Lung (tissue), 11 donors: ENCODE measurements at regions not wholly inside any gene's neighbourhood (a gene's known extent, or its start where the extent isn't known, plus 50 kb on each side); places are given as distances from the start of the nearest gene placed in this dataset.

Experiments used
- ATAC-seq: fragments of 200-7000 bp; cut with Tn5 transposase; one replicate; pipeline ENCODE4 v1.9.1; 2020; ENCODE audit warnings: moderate number of reproducible peaks; ENCODE audit not compliant: insufficient read depth, low FRiP score
- DNase-seq, 3 donors: peaks; one replicate each; pipeline ENCODE4 v3.0.0-alpha.2; 2013 to 2017
- H3K27ac ChIP-seq, 2 donors: one replicate each; pipeline ENCODE4 v1.5.1; 2013; ENCODE audit warnings: mild to moderate bottlenecking in 2 of 2, moderate library complexity in 2 of 2, control low read depth in 1 of 2, inconsistent platforms in 1 of 2, low read depth in 1 of 2, low read length in 1 of 2
- H3K27me3 ChIP-seq, 3 donors: one replicate each; pipeline ENCODE4 v1.5.1; 2013; ENCODE audit warnings: low read length in 2 of 3; ENCODE audit not compliant: control insufficient read depth in 3 of 3, insufficient read depth in 3 of 3
- H3K36me3 ChIP-seq, 4 donors: one replicate each; pipeline ENCODE4 v1.5.1; 2013; ENCODE audit warnings: low read length in 4 of 4, mild to moderate bottlenecking in 1 of 4, moderate library complexity in 1 of 4; ENCODE audit not compliant: control insufficient read depth in 4 of 4, insufficient read depth in 4 of 4
- H3K4me1 ChIP-seq, 5 donors: one replicate each; pipeline ENCODE4 v1.5.1; 2013; ENCODE audit warnings: low read length in 5 of 5, mild to moderate bottlenecking in 2 of 5, moderate library complexity in 1 of 5; ENCODE audit not compliant: control insufficient read depth in 5 of 5, insufficient read depth in 5 of 5
- H3K4me3 ChIP-seq: one replicate; pipeline ENCODE4 v1.5.1; 2013; ENCODE audit warnings: mild to moderate bottlenecking, control low read depth, moderate library complexity
- H3K9ac ChIP-seq, 2 donors: one replicate each; pipeline ENCODE4 v1.5.1; 2013; ENCODE audit warnings: low read length in 2 of 2, control low read depth in 1 of 2; ENCODE audit not compliant: insufficient read depth in 1 of 2
- H3K9me3 ChIP-seq, 4 donors: one replicate each; pipeline ENCODE4 v1.5.1; 2013; ENCODE audit warnings: low read length in 3 of 4, mild to moderate bottlenecking in 1 of 4, moderate library complexity in 1 of 4; ENCODE audit not compliant: control insufficient read depth in 4 of 4, insufficient read depth in 3 of 4
- WGBS, 2 donors: extraction: QIAGEN DNeasy Blood & Tissue Kit; methylation state at CpG; one replicate each; pipeline ENCODE4 v1.1.7; 2013; 5-methylcytosine and 5-hydroxymethylcytosine counted together
- TF ChIP-seq, protein P1 (sequence below): IDR thresholded peaks from 2 replicates; pipeline ENCODE4 v1.5.1; 2012; ENCODE audit warnings: mild to moderate bottlenecking; ENCODE audit errors: control extremely low read depth, extremely low read depth
- donor health status: control.
- donor health status: control.
- donor health status: Bipolar disorder and iron deficiency.
- donor health status: healthy.
- donor health status: DM: yes; HTN: yes; CAD: no.

DNA sequence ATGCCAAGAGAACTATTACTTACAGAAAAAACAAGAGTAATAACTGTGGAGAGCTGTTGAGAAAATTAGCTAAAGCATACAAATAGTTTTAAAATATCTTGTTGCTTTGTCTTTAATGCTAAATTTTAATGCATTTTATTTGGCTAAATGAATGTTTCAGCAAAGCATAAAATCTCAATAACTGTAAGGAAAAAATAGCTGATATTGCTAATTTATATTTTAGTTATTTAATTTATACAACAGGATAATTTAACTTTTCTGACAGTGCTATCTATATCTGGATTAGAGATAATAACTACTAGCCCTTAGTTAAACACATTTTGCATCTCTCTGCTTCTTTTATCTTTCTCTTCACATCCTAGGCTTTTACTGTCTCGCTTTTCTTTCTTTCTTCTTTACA, 1014.9 kb upstream of the COX7C start:
- no peak overlapping the region for H3K4me3 ChIP-seq
- DNase-seq = no peak
- ATAC-seq = no peak
- H3K9ac ChIP-seq = no peak overlapping the region
- H3K27me3 ChIP-seq = no peaks in the 10 kb centered on the region
- H3K27ac ChIP-seq = no peak overlapping the region
- TF ChIP-seq, protein P1, sequence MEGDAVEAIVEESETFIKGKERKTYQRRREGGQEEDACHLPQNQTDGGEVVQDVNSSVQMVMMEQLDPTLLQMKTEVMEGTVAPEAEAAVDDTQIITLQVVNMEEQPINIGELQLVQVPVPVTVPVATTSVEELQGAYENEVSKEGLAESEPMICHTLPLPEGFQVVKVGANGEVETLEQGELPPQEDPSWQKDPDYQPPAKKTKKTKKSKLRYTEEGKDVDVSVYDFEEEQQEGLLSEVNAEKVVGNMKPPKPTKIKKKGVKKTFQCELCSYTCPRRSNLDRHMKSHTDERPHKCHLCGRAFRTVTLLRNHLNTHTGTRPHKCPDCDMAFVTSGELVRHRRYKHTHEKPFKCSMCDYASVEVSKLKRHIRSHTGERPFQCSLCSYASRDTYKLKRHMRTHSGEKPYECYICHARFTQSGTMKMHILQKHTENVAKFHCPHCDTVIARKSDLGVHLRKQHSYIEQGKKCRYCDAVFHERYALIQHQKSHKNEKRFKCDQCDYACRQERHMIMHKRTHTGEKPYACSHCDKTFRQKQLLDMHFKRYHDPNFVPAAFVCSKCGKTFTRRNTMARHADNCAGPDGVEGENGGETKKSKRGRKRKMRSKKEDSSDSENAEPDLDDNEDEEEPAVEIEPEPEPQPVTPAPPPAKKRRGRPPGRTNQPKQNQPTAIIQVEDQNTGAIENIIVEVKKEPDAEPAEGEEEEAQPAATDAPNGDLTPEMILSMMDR = no peak
- H3K36me3 ChIP-seq = no peaks in the 10 kb centered on the region
- H3K4me1 ChIP-seq = no peaks in the 10 kb centered on the region
- WGBS, 2 donors = 81 to 87% methylated on average over 1 of the region's 1 CpG
- H3K9me3 ChIP-seq = peaks cover 0 to 3% (median 0%) of the 10 kb centered on the region in 4 donors

DNA sequence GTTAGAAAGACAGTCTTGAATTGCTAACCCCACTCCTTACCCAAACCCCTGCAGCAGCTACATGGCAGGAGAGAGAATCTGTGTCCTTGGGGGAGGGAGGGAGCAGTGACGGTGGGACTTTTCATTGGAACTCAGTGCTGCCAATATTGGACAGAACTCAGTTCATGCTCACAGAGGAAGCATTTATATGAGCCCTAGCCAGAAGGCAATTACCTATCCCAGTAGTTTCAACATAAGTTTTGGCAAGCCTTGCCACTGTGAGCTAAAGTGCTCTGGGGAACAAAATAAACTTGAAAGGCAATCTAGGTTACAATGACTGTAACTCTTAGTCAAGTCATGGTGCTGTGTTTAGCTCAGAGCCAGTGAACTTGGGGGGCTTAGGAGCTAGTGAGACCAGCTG, 1013.4 kb upstream of the COX7C start:
- WGBS, 2 donors = 87 to 88% methylated on average over 1 of the region's 1 CpG
- Histone ChIP-seq H3K27me3 (no peaks in the 10 kb centered on the region), H3K27ac (no peak overlapping the region), H3K4me3 (no peak overlapping the region), H3K9me3 (peaks cover 0 to 3% (median 0%) of the 10 kb centered on the region in 4 donors), H3K4me1 (no peaks in the 10 kb centered on the region), H3K9ac (no peak overlapping the region), H3K36me3 (no peaks in the 10 kb centered on the region)
- peak in 1 of 3 donors; percentile 3 for DNase-seq
- TF ChIP-seq, protein P1 = no peak
- no peak for ATAC-seq

DNA sequence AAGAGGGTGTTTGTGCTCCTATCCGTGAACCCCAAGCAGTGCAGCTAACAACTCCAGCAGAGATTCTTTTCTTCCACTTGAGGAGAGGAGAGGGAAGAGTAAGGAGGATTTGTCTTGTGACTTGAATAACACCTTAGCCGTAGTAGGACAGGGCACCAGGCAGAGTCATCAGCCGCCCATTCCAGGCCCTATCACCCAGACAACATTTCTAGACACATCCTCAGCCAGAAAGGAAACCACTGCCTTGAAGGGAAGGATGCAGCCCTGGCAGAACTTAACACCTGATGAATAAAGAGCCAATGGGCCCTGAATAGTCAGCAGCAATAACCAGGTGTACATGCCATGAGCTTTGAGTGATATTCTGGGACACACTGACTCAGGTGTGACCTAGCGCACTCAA, 1013.0 kb upstream of the COX7C start:
- Histone ChIP-seq H3K36me3 (no peaks in the 10 kb centered on the region), H3K27ac (no peak overlapping the region), H3K9me3 (peaks cover 0 to 3% (median 0%) of the 10 kb centered on the region in 4 donors), H3K4me1 (no peaks in the 10 kb centered on the region), H3K27me3 (no peaks in the 10 kb centered on the region), H3K9ac (no peak overlapping the region), H3K4me3 (no peak overlapping the region)
- TF ChIP-seq, protein P1 = no peak
- no peak for DNase-seq
- whole genome bisulfite sequencing, 2 donors = 85 to 90% methylated on average over 4 of the region's 4 CpGs
- ATAC-seq = no peak

DNA sequence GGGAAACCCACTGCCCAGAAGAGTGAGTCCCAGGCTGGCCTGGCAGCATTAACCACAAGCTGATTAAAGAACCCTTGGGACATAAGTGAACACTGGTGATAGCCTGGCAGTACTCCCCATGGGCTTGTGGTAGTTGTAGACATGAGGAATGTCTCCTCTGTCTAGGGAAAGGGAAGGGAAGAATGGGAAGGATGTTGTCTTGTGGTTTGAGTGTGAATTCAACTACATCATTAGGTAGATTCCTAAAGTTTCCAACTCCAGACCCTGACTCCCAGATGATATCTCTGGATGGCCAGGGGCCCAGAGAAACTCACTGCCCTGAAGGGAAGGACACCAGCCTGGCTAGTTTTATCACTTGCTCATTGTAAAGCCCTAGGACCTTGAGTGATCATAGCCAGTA, 1012.4 kb upstream of the COX7C start:
- TF ChIP-seq, protein P1 = no peak
- H3K9me3 ChIP-seq = peaks cover 0 to 3% (median 0%) of the 10 kb centered on the region in 4 donors
- no peaks in the 10 kb centered on the region for H3K27me3 ChIP-seq
- ATAC-seq = no peak
- no peak overlapping the region for H3K9ac ChIP-seq
- no peaks in the 10 kb centered on the region for H3K4me1 ChIP-seq
- H3K36me3 ChIP-seq = no peaks in the 10 kb centered on the region
- no peak overlapping the region for H3K4me3 ChIP-seq
- H3K27ac ChIP-seq = no peak overlapping the region
- no peak for DNase-seq
